ENCODE measurements at regions not wholly inside any gene's neighbourhood (a gene's known extent, or its start where the extent isn't known, plus 50 kb on each side); places are given as distances from the start of the nearest gene placed in this dataset.

GRCh38 chr2:2890901-2891300, 486.7 kb downstream of the EIPR1 start:
- TF ChIP-seq, protein P1, sequence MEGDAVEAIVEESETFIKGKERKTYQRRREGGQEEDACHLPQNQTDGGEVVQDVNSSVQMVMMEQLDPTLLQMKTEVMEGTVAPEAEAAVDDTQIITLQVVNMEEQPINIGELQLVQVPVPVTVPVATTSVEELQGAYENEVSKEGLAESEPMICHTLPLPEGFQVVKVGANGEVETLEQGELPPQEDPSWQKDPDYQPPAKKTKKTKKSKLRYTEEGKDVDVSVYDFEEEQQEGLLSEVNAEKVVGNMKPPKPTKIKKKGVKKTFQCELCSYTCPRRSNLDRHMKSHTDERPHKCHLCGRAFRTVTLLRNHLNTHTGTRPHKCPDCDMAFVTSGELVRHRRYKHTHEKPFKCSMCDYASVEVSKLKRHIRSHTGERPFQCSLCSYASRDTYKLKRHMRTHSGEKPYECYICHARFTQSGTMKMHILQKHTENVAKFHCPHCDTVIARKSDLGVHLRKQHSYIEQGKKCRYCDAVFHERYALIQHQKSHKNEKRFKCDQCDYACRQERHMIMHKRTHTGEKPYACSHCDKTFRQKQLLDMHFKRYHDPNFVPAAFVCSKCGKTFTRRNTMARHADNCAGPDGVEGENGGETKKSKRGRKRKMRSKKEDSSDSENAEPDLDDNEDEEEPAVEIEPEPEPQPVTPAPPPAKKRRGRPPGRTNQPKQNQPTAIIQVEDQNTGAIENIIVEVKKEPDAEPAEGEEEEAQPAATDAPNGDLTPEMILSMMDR (conservative IDR thresholded peaks at IDR 0.05; ENCODE audit: low read length): no peak
- TF ChIP-seq EZH2phosphoT487 (IDR thresholded peaks at IDR 0.05; ENCODE audit: borderline replicate concordance, low read depth, low read length): no peak
